Astrocyte (in vitro differentiated cells and primary cell): ENCODE measurements at regions not wholly inside any gene's neighbourhood (a gene's known extent, or its start where the extent isn't known, plus 50 kb on each side); places are given as distances from the start of the nearest gene placed in this dataset.
"Not testable (repeated sequence)": the region's sequence is repeated elsewhere in the genome, so short reads cannot be mapped to it uniquely, and the experiment has no call there.

Experiments
- DNase-seq: peaks from one replicate; pipeline ENCODE4 v3.0.0-alpha.2; 2010; ENCODE audit warnings: low read depth
- FAIRE-seq: peaks from 2 replicates; lab custom pipeline; 2011; peaks lifted over from hg19 to GRCh38; lab: Jason Lieb, UNC
- H2AFZ ChIP-seq: 2 replicates; pipeline ENCODE4 v1.6.0; 2012; ENCODE audit warnings: low read depth, low read length, inconsistent platforms
- H3K27ac ChIP-seq: 2 replicates; pipeline ENCODE4 v1.5.1; 2011; ENCODE audit warnings: low read depth, low read length, inconsistent platforms
- H3K27me3 ChIP-seq: 2 replicates; pipeline ENCODE4 v1.6.0; 2011; ENCODE audit warnings: low read length, inconsistent platforms; ENCODE audit not compliant: insufficient read depth
- H3K36me3 ChIP-seq: 2 replicates; pipeline ENCODE4 v1.5.1; 2011; ENCODE audit warnings: low read length, inconsistent platforms; ENCODE audit not compliant: insufficient read depth
- H3K4me1 ChIP-seq: 2 replicates; pipeline ENCODE4 v1.5.1; 2011; ENCODE audit warnings: low read length, inconsistent platforms; ENCODE audit not compliant: insufficient read depth
- H3K4me2 ChIP-seq: 2 replicates; pipeline ENCODE4 v1.6.0; 2012; ENCODE audit warnings: low read length, inconsistent platforms
- H3K4me3 ChIP-seq: 2 replicates; pipeline ENCODE4 v1.5.1; 2011; ENCODE audit warnings: low read depth, mild to moderate bottlenecking, low read length, inconsistent platforms; ENCODE audit not compliant: insufficient read depth
- H3K79me2 ChIP-seq: 2 replicates; pipeline ENCODE4 v1.6.0; 2012; ENCODE audit warnings: mild to moderate bottlenecking, low read length, inconsistent platforms; ENCODE audit not compliant: insufficient read depth
- H3K9ac ChIP-seq: 2 replicates; pipeline ENCODE4 v1.6.0; 2012; ENCODE audit warnings: mild to moderate bottlenecking, low read length, inconsistent platforms
- H3K9me3 ChIP-seq: 2 replicates; pipeline ENCODE4 v1.5.1; 2012; ENCODE audit warnings: low read depth, mild to moderate bottlenecking, low read length, inconsistent platforms; ENCODE audit not compliant: insufficient read depth
- H4K20me1 ChIP-seq: 2 replicates; pipeline ENCODE4 v1.6.0; 2012; ENCODE audit warnings: low read length, inconsistent platforms; ENCODE audit not compliant: insufficient read depth
- H3K27ac Mint-ChIP-seq: one replicate; pipeline ENCODE4 v1.8.0; 2021; ENCODE audit warnings: mild to moderate bottlenecking, mixed read lengths; ENCODE audit not compliant: unreplicated experiment
- H3K27me3 Mint-ChIP-seq: one replicate; pipeline ENCODE4 v1.8.0; 2021; ENCODE audit warnings: low read depth, mixed read lengths; ENCODE audit not compliant: unreplicated experiment
- H3K36me3 Mint-ChIP-seq: one replicate; pipeline ENCODE4 v1.8.0; 2021; ENCODE audit warnings: low read depth, mixed read lengths; ENCODE audit not compliant: unreplicated experiment
- H3K4me1 Mint-ChIP-seq: one replicate; pipeline ENCODE4 v1.8.0; 2021; ENCODE audit warnings: low read depth, mixed read lengths; ENCODE audit not compliant: unreplicated experiment
- H3K4me3 Mint-ChIP-seq: one replicate; pipeline ENCODE4 v1.8.0; 2021; ENCODE audit warnings: mild to moderate bottlenecking, moderate library complexity, mixed read lengths; ENCODE audit not compliant: unreplicated experiment
- H3K9me3 Mint-ChIP-seq: one replicate; pipeline ENCODE4 v1.8.0; 2021; ENCODE audit warnings: mild to moderate bottlenecking, mixed read lengths; ENCODE audit not compliant: unreplicated experiment
- EZH2 ChIP-seq: IDR thresholded peaks from 2 replicates; pipeline ENCODE4 v1.6.1; 2012; ENCODE audit warnings: mild to moderate bottlenecking, low read length, inconsistent platforms; ENCODE audit not compliant: insufficient read depth
- TF ChIP-seq, protein P1 (sequence below): IDR thresholded peaks from 2 replicates; pipeline ENCODE4 v1.5.1; 2011; ENCODE audit warnings: low read depth, mild to moderate bottlenecking, inconsistent platforms, low read length, moderate library complexity; ENCODE audit not compliant: insufficient read depth

GRCh38 chr2:184047536-184047935, 550.8 kb upstream of the ZNF804A start:
- no peaks in the 10 kb centered on the region for H3K79me2 ChIP-seq
- Mint-ChIP-seq H3K4me3 (no peak overlapping the region), H3K27ac (no peak overlapping the region), H3K36me3 (no peaks in the 10 kb centered on the region), H3K27me3 (no peaks in the 10 kb centered on the region), H3K4me1 (no peaks in the 10 kb centered on the region), H3K9me3 (no peaks in the 10 kb centered on the region)
- H3K9me3 ChIP-seq: no peaks in the 10 kb centered on the region
- H3K4me1 ChIP-seq: no peaks in the 10 kb centered on the region
- H3K4me3 ChIP-seq: no peak overlapping the region
- no peak overlapping the region for H2AFZ ChIP-seq
- peak; percentile 38 for DNase-seq
- TF ChIP-seq, protein P1, sequence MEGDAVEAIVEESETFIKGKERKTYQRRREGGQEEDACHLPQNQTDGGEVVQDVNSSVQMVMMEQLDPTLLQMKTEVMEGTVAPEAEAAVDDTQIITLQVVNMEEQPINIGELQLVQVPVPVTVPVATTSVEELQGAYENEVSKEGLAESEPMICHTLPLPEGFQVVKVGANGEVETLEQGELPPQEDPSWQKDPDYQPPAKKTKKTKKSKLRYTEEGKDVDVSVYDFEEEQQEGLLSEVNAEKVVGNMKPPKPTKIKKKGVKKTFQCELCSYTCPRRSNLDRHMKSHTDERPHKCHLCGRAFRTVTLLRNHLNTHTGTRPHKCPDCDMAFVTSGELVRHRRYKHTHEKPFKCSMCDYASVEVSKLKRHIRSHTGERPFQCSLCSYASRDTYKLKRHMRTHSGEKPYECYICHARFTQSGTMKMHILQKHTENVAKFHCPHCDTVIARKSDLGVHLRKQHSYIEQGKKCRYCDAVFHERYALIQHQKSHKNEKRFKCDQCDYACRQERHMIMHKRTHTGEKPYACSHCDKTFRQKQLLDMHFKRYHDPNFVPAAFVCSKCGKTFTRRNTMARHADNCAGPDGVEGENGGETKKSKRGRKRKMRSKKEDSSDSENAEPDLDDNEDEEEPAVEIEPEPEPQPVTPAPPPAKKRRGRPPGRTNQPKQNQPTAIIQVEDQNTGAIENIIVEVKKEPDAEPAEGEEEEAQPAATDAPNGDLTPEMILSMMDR: no peak
- no peak for TF ChIP-seq EZH2
- no peak for FAIRE-seq
- no peaks in the 10 kb centered on the region for H3K36me3 ChIP-seq
- no peaks in the 10 kb centered on the region for H3K27me3 ChIP-seq
- no peaks in the 10 kb centered on the region for H4K20me1 ChIP-seq
- H3K27ac ChIP-seq: no peak overlapping the region
- no peak overlapping the region for H3K9ac ChIP-seq
- H3K4me2 ChIP-seq: no peak overlapping the region

DNA sequence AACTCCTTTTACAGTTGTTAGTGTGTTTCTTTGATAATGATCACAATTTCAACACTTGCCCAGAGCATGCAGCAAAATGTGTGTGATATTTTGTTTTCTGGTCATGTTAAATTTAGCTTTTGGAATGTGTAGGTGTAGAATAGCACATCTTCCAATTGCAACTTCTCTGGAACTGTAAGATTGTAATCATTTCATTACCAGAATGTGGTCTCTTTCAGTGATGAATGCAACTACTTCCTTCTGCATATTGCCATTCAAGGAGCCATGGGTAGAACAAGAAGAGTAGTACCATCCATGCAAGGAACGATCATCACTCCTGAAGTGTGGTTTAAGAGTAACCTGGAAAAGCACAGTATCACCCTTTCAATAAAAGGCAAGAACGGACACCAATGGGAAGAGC, 548.8 kb upstream of the ZNF804A start:
- Histone ChIP-seq H4K20me1 (no peaks in the 10 kb centered on the region), H3K27me3 (no peaks in the 10 kb centered on the region), H3K36me3 (no peaks in the 10 kb centered on the region), H3K4me1 (no peaks in the 10 kb centered on the region), H3K27ac (no peak overlapping the region), H3K4me3 (no peak overlapping the region), H3K9me3 (no peaks in the 10 kb centered on the region), H3K4me2 (no peak overlapping the region), H3K9ac (no peak overlapping the region), H3K79me2 (no peaks in the 10 kb centered on the region), H2AFZ (no peak overlapping the region)
- DNase-seq: no peak
- no peaks in the 10 kb centered on the region for H3K4me1 Mint-ChIP-seq
- no peaks in the 10 kb centered on the region for H3K9me3 Mint-ChIP-seq
- no peak for FAIRE-seq
- TF ChIP-seq, protein P1: no peak
- TF ChIP-seq EZH2: no peak
- H3K27ac Mint-ChIP-seq: no peak overlapping the region
- H3K36me3 Mint-ChIP-seq: no peaks in the 10 kb centered on the region
- no peak overlapping the region for H3K4me3 Mint-ChIP-seq
- no peaks in the 10 kb centered on the region for H3K27me3 Mint-ChIP-seq

DNA sequence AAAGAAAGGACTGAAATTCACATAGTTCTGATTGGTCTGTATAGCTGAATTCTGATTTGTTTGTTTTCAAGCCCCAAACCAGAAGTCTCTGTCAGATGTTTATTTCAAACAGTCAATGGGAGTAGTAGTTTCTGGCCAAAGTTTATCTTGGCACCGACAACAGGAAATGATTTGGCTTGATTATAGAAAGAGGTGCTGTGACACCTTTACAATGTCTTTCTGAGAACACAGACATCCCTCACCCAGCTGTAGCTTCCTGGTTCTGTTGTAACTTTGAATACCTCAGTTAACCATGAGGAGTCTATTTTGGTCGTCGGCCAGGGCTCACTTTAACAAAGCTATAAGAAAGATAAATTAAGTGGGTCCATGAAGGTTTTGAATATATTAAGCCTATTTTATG, 545.0 kb upstream of the ZNF804A start:
- H3K4me2 ChIP-seq: no peak overlapping the region
- H3K27ac ChIP-seq: no peak overlapping the region
- H2AFZ ChIP-seq: no peak overlapping the region
- H3K4me3 ChIP-seq: no peak overlapping the region
- H3K9ac ChIP-seq: no peak overlapping the region
- no peaks in the 10 kb centered on the region for H3K36me3 ChIP-seq
- H3K27me3 Mint-ChIP-seq: no peaks in the 10 kb centered on the region
- H3K27me3 ChIP-seq: no peaks in the 10 kb centered on the region
- DNase-seq (no peak), FAIRE-seq (no peak)
- H3K27ac Mint-ChIP-seq: no peak overlapping the region
- no peaks in the 10 kb centered on the region for H3K36me3 Mint-ChIP-seq
- no peaks in the 10 kb centered on the region for H3K79me2 ChIP-seq
- H3K4me1 ChIP-seq: no peaks in the 10 kb centered on the region
- no peaks in the 10 kb centered on the region for H3K9me3 ChIP-seq
- H3K9me3 Mint-ChIP-seq: no peaks in the 10 kb centered on the region
- H3K4me1 Mint-ChIP-seq: no peaks in the 10 kb centered on the region
- TF ChIP-seq EZH2: no peak
- TF ChIP-seq, protein P1: no peak
- no peaks in the 10 kb centered on the region for H4K20me1 ChIP-seq
- H3K4me3 Mint-ChIP-seq: no peak overlapping the region

DNA sequence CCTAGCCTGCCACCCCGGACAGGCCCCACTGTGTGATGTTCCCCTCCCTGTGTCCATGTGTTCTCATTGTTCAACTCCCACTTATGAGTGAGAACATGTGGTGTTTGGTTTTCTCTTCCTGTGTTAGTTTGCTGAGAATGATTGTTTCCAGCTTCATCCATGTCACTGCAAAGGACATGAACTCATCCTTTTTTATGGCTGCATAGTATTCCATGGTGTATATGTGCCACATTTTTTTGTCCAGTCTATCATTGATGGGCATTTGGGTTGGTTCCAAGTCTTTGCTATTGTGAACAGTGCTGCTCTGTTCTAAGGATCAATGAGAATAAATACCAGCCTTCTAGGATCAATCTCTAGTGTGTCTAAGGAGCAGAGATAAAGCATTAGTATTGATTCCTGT, 543.9 kb upstream of the ZNF804A start:
- not testable (repeated sequence) for H3K36me3 Mint-ChIP-seq, H4K20me1 ChIP-seq, H3K9me3 Mint-ChIP-seq, H3K4me1 ChIP-seq, H3K4me3 ChIP-seq, H3K27me3 Mint-ChIP-seq, DNase-seq, FAIRE-seq, H2AFZ ChIP-seq, H3K9me3 ChIP-seq, H3K9ac ChIP-seq, H3K4me1 Mint-ChIP-seq, H3K27ac Mint-ChIP-seq, H3K79me2 ChIP-seq, H3K27me3 ChIP-seq, H3K27ac ChIP-seq, H3K4me3 Mint-ChIP-seq, H3K4me2 ChIP-seq, H3K36me3 ChIP-seq
